Gastrocnemius medialis (tissue), 4 donors: ENCODE measurements at regions not wholly inside any gene's neighbourhood (a gene's known extent, or its start where the extent isn't known, plus 50 kb on each side); places are given as distances from the start of the nearest gene placed in this dataset.

Experiments
- ATAC-seq, 2 donors: fragments of 150-250 bp; one replicate each; pipeline ENCODE4 v1.9.1; 2016
- DNase-seq, 2 donors: peaks; one replicate each; pipeline ENCODE4 v3.0.0-alpha.2; 2019
- H3K27ac ChIP-seq, 4 donors: fragments of 200-600 bp; sonication (generic); 1 replicate in 1 of 4; 2 replicates in 3 of 4; pipeline ENCODE4 v1.5.1; 2016 to 2018; ENCODE audit warnings: mild to moderate bottlenecking in 2 of 4, moderate library complexity in 1 of 4
- H3K27me3 ChIP-seq, 3 donors: fragments of 200-600 bp; sonication (generic) in 2 of 3; 1 replicate in 1 of 3; 2 replicates in 2 of 3; pipeline versions ENCODE4 v1.5.1 to v1.6.0; 2016 to 2019; ENCODE audit warnings: mild to moderate bottlenecking in 1 of 3, moderate library complexity in 1 of 3
- H3K36me3 ChIP-seq, 2 donors: fragments of 200-600 bp; sonication (generic) in 1 of 2; one replicate each; pipeline ENCODE4 v1.5.1; 2017 to 2018
- H3K4me1 ChIP-seq, 2 donors: fragments of 200-600 bp; sonication (generic) in 1 of 2; one replicate each; pipeline ENCODE4 v1.5.1; 2016 to 2017; ENCODE audit warnings: mild to moderate bottlenecking in 2 of 2
- H3K4me3 ChIP-seq, 4 donors: fragments of 200-600 bp; sonication (generic) in 3 of 4; 1 replicate in 1 of 4; 2 replicates in 3 of 4; pipeline ENCODE4 v1.5.1; 2016 to 2019; ENCODE audit warnings: mild to moderate bottlenecking in 2 of 4
- H3K9me3 ChIP-seq, 3 donors: fragments of 200-600 bp; sonication (generic) in 2 of 3; 1 replicate in 1 of 3; 2 replicates in 2 of 3; pipeline ENCODE4 v1.5.1; 2016 to 2019
- CTCF ChIP-seq, 5 experiments: fragments of 450-650 bp in 3 of 5; fragments of 200-600 bp in 2 of 5; sonication (generic) in 2 of 5; IDR thresholded peaks in 4 of 5; conservative IDR thresholded peaks in 1 of 5; 1 replicate in 4 of 5; 2 replicates in 1 of 5; pipeline ENCODE4 v1.5.1; 2016 to 2019; ENCODE audit warnings: antibody characterized with exemption in 5 of 5, mild to moderate bottlenecking in 3 of 5, moderate library complexity in 3 of 5
- POLR2A ChIP-seq, 2 donors: fragments of 450-650 bp; IDR thresholded peaks; one replicate each; pipeline ENCODE4 v1.6.1; 2017; ENCODE audit warnings: antibody characterized with exemption in 2 of 2, mild to moderate bottlenecking in 2 of 2, moderate library complexity in 2 of 2
- in situ Hi-C, 4 donors: fragments of 200-750 bp; cut with MboI; loops; one replicate each; pipeline versions ENCODE4 v1.15.0 to v1.8.0; 2017; ENCODE audit warnings: low sequenced_read_pairs in 4 of 4
- intact Hi-C: fragments of 100-400 bp; cut with DNase I; formaldehyde crosslinking; loops from one replicate; pipeline ENCODE4 v1.15.1; 2023; ENCODE audit warnings: low total_unique reads

GRCh38 chr4:147318586-147318985, 162.3 kb upstream of the EDNRA start:
- H3K36me3 ChIP-seq: no peaks in the 10 kb centered on the region
- in situ Hi-C loops (no loop called here), intact Hi-C loops (no loop called here)
- no peaks in the 10 kb centered on the region for H3K9me3 ChIP-seq
- H3K4me1 ChIP-seq: no peaks in the 10 kb centered on the region
- no peak overlapping the region for H3K4me3 ChIP-seq
- TF ChIP-seq CTCF (IDR thresholded peaks at IDR 0.05 in 4 of 5, conservative IDR thresholded peaks at IDR 0.05 in 1 of 5) (no peak), POLR2A (IDR thresholded peaks at IDR 0.05) (no peak)
- no peak overlapping the region for H3K27ac ChIP-seq
- ATAC-seq (no peak), DNase-seq (no peak)
- H3K27me3 ChIP-seq: no peaks in the 10 kb centered on the region

- intact Hi-C loops: no loop called here
- no peaks in the 10 kb centered on the region for H3K27me3 ChIP-seq
- in situ Hi-C loops: no loop called here
- no peaks in the 10 kb centered on the region for H3K9me3 ChIP-seq
- H3K36me3 ChIP-seq: no peaks in the 10 kb centered on the region
- H3K4me1 ChIP-seq: no peaks in the 10 kb centered on the region
- H3K27ac ChIP-seq: no peak overlapping the region
- TF ChIP-seq POLR2A (IDR thresholded peaks at IDR 0.05) (no peak), CTCF (IDR thresholded peaks at IDR 0.05 in 4 of 5, conservative IDR thresholded peaks at IDR 0.05 in 1 of 5) (no peak)
- H3K4me3 ChIP-seq: no peak overlapping the region
- ATAC-seq (no peak), DNase-seq (no peak)
These were observed 155.3 kb upstream of the EDNRA start for GRCh38 chr4:147325571-147325981.

- Histone ChIP-seq H3K27ac (peak overlapping the region in 1 of 4 donors; percentile 21), H3K4me3 (no peak overlapping the region), H3K4me1 (no peaks in the 10 kb centered on the region), H3K9me3 (no peaks in the 10 kb centered on the region), H3K27me3 (no peaks in the 10 kb centered on the region), H3K36me3 (no peaks in the 10 kb centered on the region)
- DNase-seq (no peak), ATAC-seq (no peak)
- in situ Hi-C loops (no loop called here), intact Hi-C loops (no loop called here)
- TF ChIP-seq CTCF (IDR thresholded peaks at IDR 0.05 in 4 of 5, conservative IDR thresholded peaks at IDR 0.05 in 1 of 5) (no peak), POLR2A (IDR thresholded peaks at IDR 0.05) (no peak)
These were observed 154.3 kb upstream of the EDNRA start for GRCh38 chr4:147326591-147326990.

GRCh38 chr4:147327322-147327721, 153.6 kb upstream of the EDNRA start:
- no peak for DNase-seq
- intact Hi-C loops (no loop called here), in situ Hi-C loops (no loop called here)

More at GRCh38 chr4:147327322-147327721, 153.6 kb upstream of the EDNRA start:
- H3K27ac ChIP-seq: peak overlapping the region in 1 of 4 donors; percentile 21
- TF ChIP-seq CTCF (IDR thresholded peaks at IDR 0.05 in 4 of 5, conservative IDR thresholded peaks at IDR 0.05 in 1 of 5) (no peak), POLR2A (IDR thresholded peaks at IDR 0.05) (no peak)
- no peak for ATAC-seq
- no peaks in the 10 kb centered on the region for H3K9me3 ChIP-seq
- H3K4me3 ChIP-seq: no peak overlapping the region
- no peaks in the 10 kb centered on the region for H3K27me3 ChIP-seq
- H3K36me3 ChIP-seq: no peaks in the 10 kb centered on the region
- no peaks in the 10 kb centered on the region for H3K4me1 ChIP-seq
